CMK (cell line): ENCODE measurements at regions not wholly inside any gene's neighbourhood (a gene's known extent, or its start where the extent isn't known, plus 50 kb on each side); places are given as distances from the start of the nearest gene placed in this dataset.

ENCODE experiments used
- DNase-seq: peaks from one replicate; pipeline ENCODE4 v3.0.0-alpha.2; 2010; ENCODE audit warnings: low read depth

GRCh38 chr6:2502998-2503674 lies 247.6 kb downstream of the MYLK4 start:
- DNase-seq = no peak

DNA sequence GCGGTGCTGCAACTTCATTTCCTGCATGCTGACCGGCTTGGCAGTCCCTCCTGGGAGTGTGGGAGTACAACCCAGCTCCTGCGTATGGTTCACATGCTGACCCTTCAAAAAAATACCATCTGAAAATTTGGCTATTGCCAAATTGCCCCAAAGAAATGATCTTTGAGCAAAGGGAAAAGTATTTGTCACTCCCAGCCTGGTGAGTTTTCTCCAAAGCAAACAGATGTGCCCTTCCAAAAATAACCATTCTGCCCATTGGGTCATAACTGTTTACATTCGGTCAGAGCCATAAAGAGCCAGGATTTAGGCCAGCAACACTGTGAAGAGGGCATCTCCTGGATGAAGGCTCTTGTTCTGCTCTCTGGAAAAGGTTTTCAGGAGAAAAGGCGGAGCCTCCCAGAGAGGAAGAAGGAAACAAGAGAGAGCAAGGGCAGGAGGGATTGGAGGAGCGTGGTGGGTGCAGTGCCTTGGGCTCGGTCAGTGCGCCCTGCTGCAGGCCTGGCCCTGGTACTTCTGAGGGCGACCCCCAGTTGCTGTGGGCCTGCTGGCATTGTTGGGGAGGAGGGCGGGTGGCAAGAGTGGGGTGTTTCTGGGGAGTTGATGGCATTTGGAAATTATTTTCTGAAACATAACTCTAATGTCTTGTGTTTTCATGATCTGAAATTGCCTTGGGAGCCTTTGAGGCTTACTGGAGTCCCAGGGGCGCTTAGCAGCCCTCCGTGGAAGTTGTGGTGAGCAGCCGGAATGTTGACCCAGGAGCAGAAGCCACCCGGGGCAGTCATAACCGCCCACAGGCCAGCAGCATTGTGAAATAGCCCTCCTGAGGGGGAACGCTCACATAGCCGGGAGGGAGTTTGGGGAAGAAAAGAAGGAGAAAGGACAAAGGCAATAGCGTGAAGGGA lies 248.4 kb downstream of the MYLK4 start:
- no peak for DNase-seq

- no peak for DNase-seq
These were observed 252.6 kb downstream of the MYLK4 start for GRCh38 chr6:2497922-2498623.

GRCh38 chr6:2496291-2496690 lies 250.9 kb upstream of the GMDS start:
- no peak for DNase-seq

DNA sequence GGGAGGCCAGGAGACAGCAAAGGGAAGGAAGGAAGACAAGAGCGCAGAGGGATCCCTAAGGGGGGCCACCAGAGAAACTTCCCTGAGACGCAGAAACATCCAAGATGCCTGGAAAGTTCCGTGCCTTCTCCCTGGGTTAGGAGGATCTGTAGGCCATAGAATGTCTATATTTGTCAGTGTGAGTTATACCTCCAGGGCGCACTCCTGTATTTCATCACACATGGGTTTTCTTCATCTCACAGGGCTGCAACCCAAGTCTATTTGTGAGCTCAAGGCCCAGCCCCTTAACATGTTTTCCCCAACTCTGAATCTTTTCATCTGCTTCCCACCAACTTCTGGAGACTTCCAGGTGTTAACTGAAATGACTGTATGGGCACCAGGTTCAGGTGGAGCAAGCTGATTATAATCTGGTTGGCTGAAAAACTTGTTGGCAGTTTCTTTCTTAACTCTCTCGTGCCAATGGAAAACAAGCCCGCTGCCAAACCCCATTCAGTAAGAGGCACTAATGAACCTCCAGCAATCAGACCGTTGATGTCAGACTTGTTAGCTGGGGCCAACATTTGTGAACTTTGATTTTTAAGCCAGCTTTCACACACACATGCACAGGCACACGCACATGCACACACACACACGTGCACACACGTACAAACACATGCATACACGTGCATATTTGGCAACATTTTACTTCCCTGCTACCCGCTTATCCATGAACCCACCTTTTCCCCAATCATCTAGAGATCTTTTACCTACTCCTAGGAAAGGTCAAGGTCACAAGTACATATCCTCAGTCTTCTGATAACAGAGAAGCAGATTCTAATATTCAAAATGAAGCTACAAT lies 247.5 kb upstream of the GMDS start:
- no peak for DNase-seq

- no peak for DNase-seq
These were observed 245.7 kb upstream of the GMDS start for GRCh38 chr6:2491137-2491536.

DNA sequence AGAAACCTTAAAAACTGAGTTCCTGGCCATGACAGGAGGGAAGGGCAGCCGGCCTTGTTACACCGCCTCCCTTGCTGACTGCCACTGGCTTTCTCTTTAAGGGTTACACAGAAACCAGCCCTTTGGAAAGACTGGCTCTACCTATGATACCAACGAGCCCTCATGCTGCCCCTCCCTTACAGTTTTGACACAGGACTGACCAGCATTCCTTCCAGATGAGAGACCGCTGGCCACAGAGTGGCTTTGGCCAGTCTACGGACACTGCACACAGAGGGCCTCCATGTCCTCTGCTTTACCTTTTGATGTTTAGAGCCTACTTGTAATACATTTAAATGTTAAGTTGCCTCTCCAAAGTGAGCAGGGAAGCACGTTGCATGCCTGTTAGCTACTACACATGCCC lies 243.2 kb upstream of the GMDS start:
- DNase-seq = no peak

GRCh38 chr6:2485116-2485515 lies 239.7 kb upstream of the GMDS start:
- no peak for DNase-seq

DNA sequence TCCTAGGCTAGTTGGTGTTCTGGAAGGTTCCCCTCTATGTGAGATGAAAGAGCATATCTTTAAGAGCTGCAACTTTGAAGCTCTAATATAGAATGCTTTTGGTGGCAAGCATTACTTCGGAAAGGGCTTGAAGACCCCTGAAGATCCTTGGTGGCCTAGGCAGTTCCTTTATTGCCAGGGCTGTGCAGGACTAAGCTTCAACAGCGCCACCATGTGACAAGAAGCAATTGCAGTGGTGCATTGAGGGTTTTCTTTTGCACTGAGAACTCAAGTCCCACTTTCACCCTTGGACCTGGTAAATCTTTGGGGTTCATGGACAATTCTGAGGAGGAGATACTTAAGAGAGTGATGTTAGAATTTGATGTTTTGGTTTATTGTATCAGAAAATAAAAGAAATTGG lies 237.4 kb upstream of the GMDS start:
- DNase-seq = no peak

DNA sequence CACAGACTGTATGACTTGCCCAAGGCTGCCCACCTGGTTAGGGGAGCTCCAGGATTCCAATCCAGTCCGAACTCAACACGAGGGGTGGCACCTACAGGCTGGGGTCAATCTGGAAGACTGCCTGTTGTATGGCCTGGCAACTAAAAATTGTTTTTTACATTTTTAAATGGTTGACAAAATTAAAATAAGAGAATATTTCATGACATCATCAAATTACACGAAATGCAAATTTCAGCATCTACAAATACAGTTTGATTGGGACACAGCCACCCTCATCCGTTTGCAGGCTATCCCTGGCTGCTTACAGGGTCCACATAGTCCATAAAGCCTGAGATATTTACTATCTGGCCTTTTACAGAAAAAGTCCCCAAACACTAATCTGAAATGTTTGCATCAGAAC lies 235.9 kb upstream of the GMDS start:
- no peak for DNase-seq

DNA sequence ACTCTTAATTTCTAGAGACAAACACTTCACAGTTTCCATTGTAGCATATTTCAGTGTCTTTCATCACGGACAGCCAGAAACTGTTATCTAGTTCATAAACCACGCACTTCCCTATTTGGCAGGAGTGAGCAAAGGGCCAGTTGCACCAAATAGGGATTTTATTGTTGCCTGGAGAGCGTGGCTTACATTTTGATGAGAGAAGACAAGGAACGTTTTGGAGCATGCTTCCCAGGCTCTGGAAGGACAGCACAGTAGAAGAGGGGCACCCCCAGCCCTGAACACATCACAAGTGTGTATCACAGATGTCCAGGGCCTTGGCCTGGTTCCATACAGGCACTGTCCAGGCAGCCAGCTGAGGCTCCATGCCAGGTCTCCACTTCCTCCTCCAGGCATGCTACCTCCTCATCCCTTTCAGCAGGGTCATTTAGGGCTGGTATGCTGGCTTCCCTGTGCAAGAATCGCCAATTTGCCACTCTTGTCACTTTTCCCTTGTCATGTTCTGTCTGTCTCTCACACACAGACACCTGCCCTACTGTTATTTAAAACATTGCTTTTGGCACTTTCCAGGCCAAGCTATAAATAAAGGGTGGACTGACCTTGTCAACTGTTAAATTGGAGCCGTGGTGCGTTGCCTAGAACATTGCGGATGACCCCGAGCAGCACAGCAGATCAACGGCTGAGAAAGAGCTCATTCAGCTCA lies 235.0 kb upstream of the GMDS start:
- no peak for DNase-seq

DNA sequence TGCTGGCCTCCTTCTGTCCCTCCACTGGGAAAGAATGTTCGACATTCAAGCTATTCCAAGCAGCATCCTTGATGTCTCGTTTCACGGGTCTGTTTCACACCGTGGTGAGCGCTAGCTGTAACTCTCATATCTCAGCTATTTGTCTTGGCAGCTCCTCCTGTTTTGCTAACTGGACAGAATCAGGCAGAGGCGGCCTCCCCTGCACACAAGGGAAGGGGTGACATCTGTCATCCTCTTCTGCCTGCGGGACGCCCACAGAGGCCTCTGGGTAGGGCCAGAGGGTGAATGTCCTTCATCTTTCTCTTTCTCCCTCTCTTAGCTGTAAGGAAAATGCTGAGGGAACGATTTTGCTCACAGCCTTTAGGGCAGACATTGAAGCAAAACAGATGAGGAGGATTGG lies 232.8 kb upstream of the GMDS start:
- no peak for DNase-seq

GRCh38 chr6:2477666-2478065 lies 232.3 kb upstream of the GMDS start:
- no peak for DNase-seq

DNA sequence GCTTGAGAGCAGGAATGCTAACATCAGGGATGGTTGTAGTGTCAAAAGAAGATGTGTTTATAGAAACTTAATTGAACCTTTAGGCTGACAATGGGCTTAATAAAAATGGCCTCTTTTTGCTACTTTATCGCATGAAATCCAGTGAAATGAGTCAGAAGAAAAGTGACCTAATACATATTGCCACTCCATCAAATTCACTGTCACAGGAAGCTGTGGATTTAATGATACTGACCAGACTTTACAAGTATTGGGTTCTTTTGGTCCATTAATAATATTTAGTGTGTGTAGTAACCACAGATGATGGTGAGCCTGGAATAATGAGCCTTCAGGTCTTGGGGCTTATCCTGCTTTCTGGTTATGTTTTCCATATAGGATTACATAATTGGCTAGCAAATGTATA lies 231.8 kb upstream of the GMDS start:
- no peak for DNase-seq

- no peak for DNase-seq
These were observed 231.0 kb upstream of the GMDS start for GRCh38 chr6:2476376-2476775.

DNA sequence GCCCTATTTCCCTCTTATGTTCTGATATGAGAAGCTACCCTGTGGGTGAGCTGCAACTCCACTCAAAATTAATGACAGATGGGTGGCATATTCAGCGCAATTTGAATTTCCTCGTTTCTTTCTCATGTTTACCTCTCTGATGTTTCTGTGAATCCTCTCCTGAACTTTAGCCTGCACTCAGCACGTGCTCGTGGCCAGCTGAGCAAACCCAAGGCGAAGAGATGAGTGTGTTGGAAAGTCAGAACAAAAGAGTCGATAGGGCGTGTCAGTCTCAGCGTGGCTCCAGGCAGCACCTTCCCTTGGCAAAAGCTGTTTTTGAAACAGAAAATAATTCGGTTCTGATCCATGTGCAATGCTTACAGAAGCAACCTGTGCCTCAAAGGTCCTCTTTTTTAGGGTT lies 226.1 kb upstream of the GMDS start:
- DNase-seq = no peak

- DNase-seq = no peak
These were observed 224.0 kb upstream of the GMDS start for GRCh38 chr6:2469428-2469827.

DNA sequence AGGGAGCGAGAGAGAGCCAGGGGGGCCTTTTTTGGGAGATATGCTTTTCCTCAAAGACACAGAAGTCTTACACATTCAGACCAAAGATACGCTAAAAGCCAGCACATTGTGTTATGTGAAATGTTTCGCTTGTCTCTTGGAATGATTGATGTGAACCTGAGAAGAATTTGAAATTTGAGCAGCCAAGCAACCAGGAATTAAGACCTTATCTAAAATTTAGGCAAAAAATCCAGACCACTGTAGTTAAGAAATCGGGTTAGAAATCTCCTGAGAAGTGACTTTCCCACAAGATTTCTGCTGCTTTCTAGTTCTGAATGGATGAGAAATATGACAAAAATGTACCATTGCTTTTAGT lies 223.2 kb upstream of the GMDS start:
- DNase-seq = no peak

GRCh38 chr6:2467929-2468600 lies 222.7 kb upstream of the GMDS start:
- no peak for DNase-seq

DNA sequence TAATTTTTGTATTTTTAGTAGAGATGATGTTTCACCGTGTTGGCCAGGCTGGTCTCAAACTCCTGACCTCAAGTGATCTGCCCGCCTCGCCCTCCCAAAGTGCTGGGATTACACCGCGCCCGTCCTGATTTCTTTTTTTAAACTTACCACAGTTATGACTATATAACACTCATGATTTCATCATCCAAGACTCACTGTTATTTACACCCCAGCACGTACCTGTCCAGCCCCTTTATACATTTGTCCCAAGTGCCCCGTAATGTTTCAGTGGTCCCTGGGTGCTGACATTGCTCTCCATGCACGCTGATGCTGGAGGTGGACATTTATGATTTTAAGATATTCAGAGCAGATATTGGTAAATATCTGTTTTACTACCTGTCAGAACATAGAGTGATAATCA lies 219.9 kb upstream of the GMDS start:
- DNase-seq = no peak

DNA sequence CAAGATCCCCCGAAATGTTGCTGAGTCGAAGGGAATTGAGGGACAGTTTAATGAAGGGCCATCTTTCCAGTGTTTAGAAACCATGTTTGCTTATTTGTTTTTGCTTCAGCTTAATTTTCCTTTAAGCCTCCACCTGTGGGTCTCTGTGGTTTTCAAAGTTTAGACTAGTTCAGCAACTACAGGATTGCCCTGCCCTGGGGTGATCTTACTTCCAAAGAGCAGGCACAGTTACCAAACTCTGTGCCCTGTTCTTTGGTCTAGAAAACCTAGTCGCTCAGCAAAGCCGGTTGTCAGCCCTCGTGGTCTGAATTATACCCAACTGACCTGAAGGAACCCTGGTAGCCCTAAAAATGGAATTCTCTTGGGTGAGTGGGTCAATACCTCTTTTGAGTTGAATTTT lies 219.2 kb upstream of the GMDS start:
- no peak for DNase-seq
